Panc1 (cell line): ENCODE measurements at regions not wholly inside any gene's neighbourhood (a gene's known extent, or its start where the extent isn't known, plus 50 kb on each side); places are given as distances from the start of the nearest gene placed in this dataset.
"Not testable (repeated sequence)": the region's sequence is repeated elsewhere in the genome, so short reads cannot be mapped to it uniquely, and the experiment has no call there.

Experiments
- POLR2AphosphoS5 ChIP-seq: IDR thresholded peaks from 2 replicates; pipeline ENCODE4 v1.6.1; 2012; ENCODE audit warnings: mild to moderate bottlenecking, low read depth, low read length, moderate library complexity
- SIN3A ChIP-seq: IDR thresholded peaks from 2 replicates; pipeline ENCODE4 v1.6.1; 2012; ENCODE audit warnings: low read depth, mild to moderate bottlenecking, low read length, moderate library complexity, borderline replicate concordance; ENCODE audit not compliant: insufficient read depth
- TF ChIP-seq, protein P1 (sequence below): fragments of 450-650 bp; IDR thresholded peaks from 2 replicates; pipeline ENCODE4 v1.5.1; 2017; ENCODE audit warnings: mild to moderate bottlenecking
- TF ChIP-seq, protein P2 (sequence below), 2 experiments: IDR thresholded peaks; 2 replicates each; pipeline ENCODE4 v1.6.1; 2011 to 2012; ENCODE audit warnings: low read depth in 2 of 2, control low read depth in 1 of 2, low read length in 1 of 2, mild to moderate bottlenecking in 1 of 2, moderate library complexity in 1 of 2; ENCODE audit not compliant: insufficient read depth in 1 of 2

GRCh38 chr4:72636866-72637265 is 67.8 kb upstream of the ADAMTS3 start:
- TF ChIP-seq, protein P1, sequence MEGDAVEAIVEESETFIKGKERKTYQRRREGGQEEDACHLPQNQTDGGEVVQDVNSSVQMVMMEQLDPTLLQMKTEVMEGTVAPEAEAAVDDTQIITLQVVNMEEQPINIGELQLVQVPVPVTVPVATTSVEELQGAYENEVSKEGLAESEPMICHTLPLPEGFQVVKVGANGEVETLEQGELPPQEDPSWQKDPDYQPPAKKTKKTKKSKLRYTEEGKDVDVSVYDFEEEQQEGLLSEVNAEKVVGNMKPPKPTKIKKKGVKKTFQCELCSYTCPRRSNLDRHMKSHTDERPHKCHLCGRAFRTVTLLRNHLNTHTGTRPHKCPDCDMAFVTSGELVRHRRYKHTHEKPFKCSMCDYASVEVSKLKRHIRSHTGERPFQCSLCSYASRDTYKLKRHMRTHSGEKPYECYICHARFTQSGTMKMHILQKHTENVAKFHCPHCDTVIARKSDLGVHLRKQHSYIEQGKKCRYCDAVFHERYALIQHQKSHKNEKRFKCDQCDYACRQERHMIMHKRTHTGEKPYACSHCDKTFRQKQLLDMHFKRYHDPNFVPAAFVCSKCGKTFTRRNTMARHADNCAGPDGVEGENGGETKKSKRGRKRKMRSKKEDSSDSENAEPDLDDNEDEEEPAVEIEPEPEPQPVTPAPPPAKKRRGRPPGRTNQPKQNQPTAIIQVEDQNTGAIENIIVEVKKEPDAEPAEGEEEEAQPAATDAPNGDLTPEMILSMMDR = not testable (repeated sequence)
- not testable (repeated sequence) for TF ChIP-seq POLR2AphosphoS5, SIN3A
- TF ChIP-seq, protein P2, sequence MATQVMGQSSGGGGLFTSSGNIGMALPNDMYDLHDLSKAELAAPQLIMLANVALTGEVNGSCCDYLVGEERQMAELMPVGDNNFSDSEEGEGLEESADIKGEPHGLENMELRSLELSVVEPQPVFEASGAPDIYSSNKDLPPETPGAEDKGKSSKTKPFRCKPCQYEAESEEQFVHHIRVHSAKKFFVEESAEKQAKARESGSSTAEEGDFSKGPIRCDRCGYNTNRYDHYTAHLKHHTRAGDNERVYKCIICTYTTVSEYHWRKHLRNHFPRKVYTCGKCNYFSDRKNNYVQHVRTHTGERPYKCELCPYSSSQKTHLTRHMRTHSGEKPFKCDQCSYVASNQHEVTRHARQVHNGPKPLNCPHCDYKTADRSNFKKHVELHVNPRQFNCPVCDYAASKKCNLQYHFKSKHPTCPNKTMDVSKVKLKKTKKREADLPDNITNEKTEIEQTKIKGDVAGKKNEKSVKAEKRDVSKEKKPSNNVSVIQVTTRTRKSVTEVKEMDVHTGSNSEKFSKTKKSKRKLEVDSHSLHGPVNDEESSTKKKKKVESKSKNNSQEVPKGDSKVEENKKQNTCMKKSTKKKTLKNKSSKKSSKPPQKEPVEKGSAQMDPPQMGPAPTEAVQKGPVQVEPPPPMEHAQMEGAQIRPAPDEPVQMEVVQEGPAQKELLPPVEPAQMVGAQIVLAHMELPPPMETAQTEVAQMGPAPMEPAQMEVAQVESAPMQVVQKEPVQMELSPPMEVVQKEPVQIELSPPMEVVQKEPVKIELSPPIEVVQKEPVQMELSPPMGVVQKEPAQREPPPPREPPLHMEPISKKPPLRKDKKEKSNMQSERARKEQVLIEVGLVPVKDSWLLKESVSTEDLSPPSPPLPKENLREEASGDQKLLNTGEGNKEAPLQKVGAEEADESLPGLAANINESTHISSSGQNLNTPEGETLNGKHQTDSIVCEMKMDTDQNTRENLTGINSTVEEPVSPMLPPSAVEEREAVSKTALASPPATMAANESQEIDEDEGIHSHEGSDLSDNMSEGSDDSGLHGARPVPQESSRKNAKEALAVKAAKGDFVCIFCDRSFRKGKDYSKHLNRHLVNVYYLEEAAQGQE (IDR thresholded peaks at IDR 0.05; ENCODE audit: insufficient read depth in 1 of 2, low read depth in 2 of 2, low read length in 1 of 2) = not testable (repeated sequence)
